HAP-1 (cell line): ENCODE measurements at regions not wholly inside any gene's neighbourhood (a gene's known extent, or its start where the extent isn't known, plus 50 kb on each side); places are given as distances from the start of the nearest gene placed in this dataset.

Source experiments
- DNase-seq, 2 experiments: peaks; one replicate each; pipeline ENCODE4 v3.0.0-alpha.2; 2016 to 2020; ENCODE audit warnings: low spot score in 2 of 2
- H3K27me3 ChIP-seq: fragments of 250-450 bp; sonication (Bioruptor Pico); 2 replicates; pipeline ENCODE4 v1.5.1; 2020; ENCODE audit warnings: low read depth, mild to moderate bottlenecking, moderate library complexity
- H3K36me3 ChIP-seq: fragments of 250-450 bp; sonication (Bioruptor Pico); replicated peaks from 2 replicates; pipeline ENCODE4 v1.5.1; 2020; ENCODE audit warnings: mild to moderate bottlenecking
- H3K4me1 ChIP-seq: fragments of 250-450 bp; sonication (Bioruptor Pico); 2 replicates; pipeline ENCODE4 v1.5.1; 2020; ENCODE audit warnings: mild to moderate bottlenecking
- H3K4me3 ChIP-seq: fragments of 250-450 bp; sonication (Bioruptor Pico); 2 replicates; pipeline ENCODE4 v1.5.1; 2020; ENCODE audit warnings: mild to moderate bottlenecking, moderate library complexity
- H3K9me3 ChIP-seq: fragments of 250-450 bp; sonication (Bioruptor Pico); 2 replicates; pipeline ENCODE4 v1.5.1; 2020; ENCODE audit warnings: mild to moderate bottlenecking, moderate library complexity
- in situ Hi-C: fragments of 300-500 bp; cut with MboI; formaldehyde crosslinking; loops from 3 replicates; pipeline ENCODE4 v1.14.3; 2020; ENCODE audit warnings: low sequenced_read_pairs, inconsistent platforms, mixed read lengths

DNA sequence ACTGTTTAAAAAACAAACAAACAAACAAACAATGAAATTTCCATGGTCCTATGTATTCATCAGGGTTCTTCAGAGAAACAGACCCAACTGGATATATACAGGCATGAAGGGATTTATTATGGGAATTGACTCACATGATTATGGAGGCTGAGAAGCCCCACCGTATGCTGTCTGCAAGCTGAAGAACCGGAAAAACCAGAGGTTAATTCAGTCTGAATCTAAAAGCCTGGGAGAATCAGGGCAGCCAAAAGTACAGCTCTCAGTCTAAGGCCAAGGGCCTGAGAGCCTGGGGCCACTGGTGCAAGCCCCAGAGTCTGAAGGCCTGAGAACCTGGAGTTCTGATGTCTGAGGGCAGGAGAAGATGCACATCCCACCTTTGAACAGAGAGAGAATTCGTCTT is 163.5 kb downstream of the MDFIC start:
- H3K36me3 ChIP-seq = no peaks in the 10 kb centered on the region
- in situ Hi-C loops = no loop called here
- DNase-seq = no peak
- H3K4me3 ChIP-seq = no peak overlapping the region
- H3K9me3 ChIP-seq = no peaks in the 10 kb centered on the region
- no peaks in the 10 kb centered on the region for H3K27me3 ChIP-seq
- H3K4me1 ChIP-seq = peaks cover 18% of the 10 kb centered on the region

DNA sequence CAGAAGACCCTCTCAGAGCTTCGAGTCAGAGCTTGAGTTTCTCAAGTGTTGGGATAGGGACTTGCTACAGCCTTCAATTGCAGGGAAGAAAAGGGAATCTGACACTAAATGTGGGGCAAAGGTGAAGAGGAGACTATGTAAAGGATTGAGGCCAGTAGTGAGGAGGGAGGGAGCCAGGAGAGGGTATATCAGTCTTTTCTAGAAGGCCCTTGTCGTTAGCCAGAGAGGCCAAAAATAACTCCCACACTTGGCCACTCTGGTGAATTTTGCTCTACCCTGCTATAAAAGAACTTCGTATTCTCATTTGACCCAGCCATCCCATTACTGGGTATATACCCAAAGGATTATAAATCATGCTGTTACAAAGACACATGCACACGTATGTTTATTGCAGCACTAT is 162.0 kb downstream of the MDFIC start:
- no peak for DNase-seq
- Histone ChIP-seq H3K27me3 (no peaks in the 10 kb centered on the region), H3K4me1 (peaks cover 12% of the 10 kb centered on the region), H3K36me3 (no peaks in the 10 kb centered on the region), H3K9me3 (no peaks in the 10 kb centered on the region), H3K4me3 (no peak overlapping the region)
- in situ Hi-C loops = no loop called here

DNA sequence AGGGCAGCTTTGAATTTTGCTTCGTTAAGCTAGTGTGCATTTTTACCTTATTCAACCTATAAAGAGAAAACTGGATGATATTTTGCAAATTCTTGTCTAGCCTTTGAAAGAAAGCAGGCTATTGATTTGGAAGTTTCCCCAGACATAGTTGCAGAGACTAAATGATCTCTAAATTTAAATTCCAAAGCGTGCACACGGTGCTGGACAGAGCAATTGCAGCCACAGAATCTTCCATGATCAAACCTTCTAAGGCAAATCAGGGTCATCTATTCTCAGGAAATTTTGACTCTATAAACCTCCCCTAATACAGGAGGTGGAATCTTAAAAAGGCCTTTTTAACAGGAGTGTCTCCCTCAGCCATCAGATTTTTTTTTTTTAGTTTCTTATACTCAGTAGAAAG is 159.9 kb downstream of the MDFIC start:
- H3K36me3 ChIP-seq = no peaks in the 10 kb centered on the region
- H3K4me3 ChIP-seq = no peak overlapping the region
- no peak for DNase-seq
- in situ Hi-C loops = no loop called here
- H3K9me3 ChIP-seq = no peaks in the 10 kb centered on the region
- H3K27me3 ChIP-seq = no peaks in the 10 kb centered on the region
- H3K4me1 ChIP-seq = no peaks in the 10 kb centered on the region

DNA sequence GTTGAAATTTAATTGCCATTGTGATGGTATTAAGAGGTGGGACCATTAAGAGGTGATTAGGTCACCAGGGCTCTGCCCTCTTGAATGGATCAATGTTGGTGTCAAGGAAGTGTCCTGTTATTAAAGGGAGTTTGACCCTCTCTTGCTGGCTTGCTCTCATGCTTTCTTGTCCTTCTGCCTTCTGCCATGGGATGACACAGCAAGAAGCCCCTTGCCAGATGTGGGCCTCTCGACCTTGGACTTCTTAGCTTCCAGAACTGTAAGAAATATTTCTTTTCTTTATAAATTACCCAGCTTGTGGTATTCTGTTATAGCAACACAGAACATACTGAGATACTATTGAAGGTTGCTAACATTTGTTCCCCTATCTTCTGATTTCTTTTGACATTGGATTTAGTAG is 157.0 kb downstream of the MDFIC start:
- in situ Hi-C loops = no loop called here
- no peak for DNase-seq
- Histone ChIP-seq H3K27me3 (no peaks in the 10 kb centered on the region), H3K4me1 (no peaks in the 10 kb centered on the region), H3K36me3 (no peaks in the 10 kb centered on the region), H3K4me3 (no peak overlapping the region), H3K9me3 (no peaks in the 10 kb centered on the region)

DNA sequence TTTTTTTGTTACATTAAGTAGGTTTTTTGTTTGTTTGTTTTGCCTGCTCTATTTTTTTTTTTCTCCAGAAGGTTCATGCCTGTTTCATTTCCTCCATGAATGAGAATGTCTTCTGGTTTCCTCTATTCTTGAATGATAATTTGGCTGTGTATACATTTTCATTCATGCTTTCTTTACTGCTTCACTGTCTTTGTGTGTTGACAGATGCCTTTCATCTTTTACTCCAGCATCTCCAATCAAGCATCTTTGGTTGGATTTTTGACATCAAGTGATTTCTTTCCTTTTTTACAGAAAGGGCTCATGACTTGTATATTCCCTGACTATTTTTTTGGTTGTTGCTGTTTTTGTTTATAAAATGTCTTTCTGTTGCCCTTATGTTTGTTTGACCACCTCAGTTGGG is 156.5 kb downstream of the MDFIC start:
- Histone ChIP-seq H3K4me1 (no peaks in the 10 kb centered on the region), H3K4me3 (no peak overlapping the region), H3K27me3 (no peaks in the 10 kb centered on the region), H3K9me3 (no peaks in the 10 kb centered on the region), H3K36me3 (no peaks in the 10 kb centered on the region)
- in situ Hi-C loops = no loop called here
- DNase-seq = no peak

DNA sequence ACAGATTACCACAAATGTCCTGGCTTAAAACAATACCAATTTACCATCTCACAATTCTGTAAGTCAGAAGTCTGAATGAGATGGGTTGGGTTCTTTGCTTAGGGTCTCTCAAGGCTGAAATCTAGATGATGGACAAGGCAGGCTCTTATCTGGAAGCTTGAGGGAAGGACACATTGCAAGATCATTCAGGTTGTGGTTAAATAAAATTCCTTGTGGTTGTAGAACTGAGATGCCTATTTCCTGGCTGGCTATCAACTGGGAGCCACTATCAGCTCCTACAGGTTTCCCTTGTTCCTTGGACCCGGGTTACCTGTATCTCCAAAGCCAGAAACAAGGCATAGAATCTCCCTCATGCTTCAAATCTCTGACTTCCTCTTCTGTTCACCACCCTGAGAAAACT is 148.4 kb downstream of the MDFIC start:
- Histone ChIP-seq H3K27me3 (no peaks in the 10 kb centered on the region), H3K36me3 (no peaks in the 10 kb centered on the region), H3K4me3 (no peak overlapping the region), H3K9me3 (no peaks in the 10 kb centered on the region), H3K4me1 (no peaks in the 10 kb centered on the region)
- in situ Hi-C loops = no loop called here
- no peak for DNase-seq
